ENCODE measurements at regions not wholly inside any gene's neighbourhood (a gene's known extent, or its start where the extent isn't known, plus 50 kb on each side); places are given as distances from the start of the nearest gene placed in this dataset.

- no peak for TF ChIP-seq CTCF (IDR thresholded peaks at IDR 0.05)
- no peak for TF ChIP-seq POLR2A (IDR thresholded peaks at IDR 0.05)
- no peak overlapping the region for H3K4me3 ChIP-seq (ENCODE audit: low read depth, poor library complexity, severe bottlenecking)
- intact Hi-C loops (cut with DNase I; ENCODE audit: low total_unique reads): no loop called here
- 94% methylated on average over 1 of the region's 1 CpG for WGBS, 2 donors
- no peak for DNase-seq (ENCODE audit: low spot score in 2 of 2)
These were observed 241.4 kb downstream of the HHIPL2 start for GRCh38 chr1:222306512-222306911.

GRCh38 chr1:222306011-222306410 is 241.9 kb downstream of the HHIPL2 start:
- intact Hi-C loops (cut with DNase I; ENCODE audit: low total_unique reads): no loop called here
- TF ChIP-seq CTCF (IDR thresholded peaks at IDR 0.05): no peak
- no peak for TF ChIP-seq POLR2A (IDR thresholded peaks at IDR 0.05)
- no peak for DNase-seq (ENCODE audit: low spot score in 2 of 2)
- H3K4me3 ChIP-seq (ENCODE audit: low read depth, poor library complexity, severe bottlenecking): no peak overlapping the region

- H3K4me3 ChIP-seq (ENCODE audit: low read depth, poor library complexity, severe bottlenecking): no peak overlapping the region
- DNase-seq (ENCODE audit: low spot score in 2 of 2): no peak
- TF ChIP-seq CTCF (IDR thresholded peaks at IDR 0.05) (no peak), POLR2A (IDR thresholded peaks at IDR 0.05) (no peak)
- intact Hi-C loops (cut with DNase I; ENCODE audit: low total_unique reads): no loop called here
- WGBS, 2 donors: 79 to 81% methylated on average over 2 of the region's 2 CpGs
These were observed 246.3 kb downstream of the HHIPL2 start for GRCh38 chr1:222301652-222302051.

- TF ChIP-seq POLR2A (IDR thresholded peaks at IDR 0.05) (no peak), CTCF (IDR thresholded peaks at IDR 0.05) (no peak)
- WGBS, 2 donors: 52 to 67% methylated on average over 1 of the region's 1 CpG
- no peak for DNase-seq (ENCODE audit: low spot score in 2 of 2)
- H3K4me3 ChIP-seq (ENCODE audit: low read depth, poor library complexity, severe bottlenecking): no peak overlapping the region
- intact Hi-C loops (cut with DNase I; ENCODE audit: low total_unique reads): no loop called here
These were observed 248.4 kb downstream of the HHIPL2 start for GRCh38 chr1:222299524-222299923.

- TF ChIP-seq POLR2A (IDR thresholded peaks at IDR 0.05) (no peak), CTCF (IDR thresholded peaks at IDR 0.05) (no peak)
- 83 to 95% methylated on average over 2 of the region's 2 CpGs for WGBS, 2 donors
- intact Hi-C loops (cut with DNase I; ENCODE audit: low total_unique reads): no loop called here
- no peak for DNase-seq (ENCODE audit: low spot score in 2 of 2)
- H3K4me3 ChIP-seq (ENCODE audit: low read depth, poor library complexity, severe bottlenecking): no peak overlapping the region
These were observed 257.0 kb downstream of the HHIPL2 start for GRCh38 chr1:222290866-222291265.

GRCh38 chr1:222288053-222288452 is 259.9 kb downstream of the HHIPL2 start:
- TF ChIP-seq POLR2A (IDR thresholded peaks at IDR 0.05): no peak
- no peak for TF ChIP-seq CTCF (IDR thresholded peaks at IDR 0.05)
- peak in 1 of 2 donors; percentile 25 for DNase-seq (ENCODE audit: low spot score in 2 of 2)
- no peak overlapping the region for H3K4me3 ChIP-seq (ENCODE audit: low read depth, poor library complexity, severe bottlenecking)
- WGBS, 2 donors: 24 to 25% methylated on average over 5 of the region's 5 CpGs
- intact Hi-C loops (cut with DNase I; ENCODE audit: low total_unique reads): no loop called here
